T-cell (primary cell): ENCODE measurements at regions not wholly inside any gene's neighbourhood (a gene's known extent, or its start where the extent isn't known, plus 50 kb on each side); places are given as distances from the start of the nearest gene placed in this dataset.

Experiments used
- ATAC-seq, 4 experiments: fragments of 200-7000 bp in 3 of 4; fragments of 150-1000 bp in 1 of 4; cut with Tn5 transposase; replicated peaks in 1 of 4; 1 replicate in 3 of 4; 2 replicates in 1 of 4; pipeline ENCODE4 v1.10.0; 2021; ENCODE audit warnings: moderate library complexity in 3 of 4, mild to moderate bottlenecking in 2 of 4, moderate number of reproducible peaks in 1 of 4
- CTCF ChIA-PET, 2 donors: fragments of 300-600 bp; sonication (Branson Sonifier 250); formaldehyde crosslinking; loops; one replicate each; lab custom pipeline; 2022; ENCODE audit warnings: antibody characterized with exemption in 2 of 2; lab: Charles Lee
- POLR2A ChIA-PET, 2 donors: fragments of 300-600 bp; sonication (Branson Sonifier 250); formaldehyde crosslinking; loops; one replicate each; lab custom pipeline; 2022; ENCODE audit warnings: antibody characterized with exemption in 2 of 2; lab: Charles Lee
- DNase-seq, 35 experiments: peaks; one replicate each; pipeline versions ENCODE4 v3.0.0 to v3.0.0-alpha.2; 2013 to 2023
- H3K27ac ChIP-seq: one replicate; pipeline ENCODE4 v1.5.1; 2013; ENCODE audit warnings: low read length
- H3K27me3 ChIP-seq, 2 experiments: replicated peaks in 1 of 2; 1 replicate in 1 of 2; 2 replicates in 1 of 2; pipeline versions ENCODE4 v1.6.1 to v1.7.0; 2013; ENCODE audit warnings: low read length in 1 of 2, mixed read lengths in 1 of 2; ENCODE audit not compliant: control insufficient read depth in 2 of 2, insufficient read depth in 2 of 2; ENCODE audit errors: extremely low read depth in 1 of 2
- H3K36me3 ChIP-seq, 2 donors: 1 replicate in 1 of 2; 2 replicates in 1 of 2; pipeline versions ENCODE4 v1.6.1 to v1.7.0; 2013; ENCODE audit warnings: low read length in 1 of 2; ENCODE audit not compliant: control insufficient read depth in 2 of 2, insufficient read depth in 1 of 2; ENCODE audit errors: extremely low read depth in 1 of 2
- H3K4me1 ChIP-seq, 2 experiments: 1 replicate in 1 of 2; 2 replicates in 1 of 2; pipeline versions ENCODE4 v1.6.1 to v1.7.0; 2013; ENCODE audit warnings: low read length in 2 of 2, mixed read lengths in 1 of 2; ENCODE audit not compliant: insufficient read depth in 2 of 2, control insufficient read depth in 1 of 2; ENCODE audit errors: extremely low read depth in 1 of 2
- H3K4me3 ChIP-seq, 2 donors: 1 replicate in 1 of 2; 2 replicates in 1 of 2; pipeline versions ENCODE4 v1.5.1 to v1.7.0; 2013; ENCODE audit warnings: mild to moderate bottlenecking in 2 of 2, low read length in 1 of 2, moderate library complexity in 1 of 2; ENCODE audit not compliant: control insufficient read depth in 1 of 2; ENCODE audit errors: extremely low read depth in 1 of 2
- H3K9me3 ChIP-seq: 2 replicates; pipeline ENCODE4 v1.7.0; 2013
- H3K27ac Mint-ChIP-seq, 2 donors: one replicate each; pipeline ENCODE4 v1.8.0; 2020 to 2021; ENCODE audit warnings: mild to moderate bottlenecking in 2 of 2, mixed read lengths in 2 of 2
- H3K27me3 Mint-ChIP-seq, 2 donors: one replicate each; pipeline ENCODE4 v1.8.0; 2021 to 2022; ENCODE audit warnings: mixed read lengths in 2 of 2
- H3K36me3 Mint-ChIP-seq: one replicate; pipeline ENCODE4 v1.8.0; 2021; ENCODE audit warnings: mixed read lengths
- H3K4me1 Mint-ChIP-seq, 3 donors: one replicate each; pipeline ENCODE4 v1.8.0; 2020 to 2022; ENCODE audit warnings: mixed read lengths in 3 of 3, mild to moderate bottlenecking in 1 of 3
- H3K4me3 Mint-ChIP-seq, 3 donors: one replicate each; pipeline ENCODE4 v1.8.0; 2020 to 2022; ENCODE audit warnings: mild to moderate bottlenecking in 3 of 3, mixed read lengths in 3 of 3, moderate library complexity in 3 of 3
- H3K9me3 Mint-ChIP-seq, 3 donors: one replicate each; pipeline ENCODE4 v1.8.0; 2020 to 2022; ENCODE audit warnings: mixed read lengths in 3 of 3
- WGBS: methylation state at CpG from one replicate; pipeline ENCODE4 v1.1.5; 2013; ENCODE audit warnings: missing lambda C conversion rate; ENCODE audit not compliant: insufficient coverage; 5-methylcytosine and 5-hydroxymethylcytosine counted together

DNA sequence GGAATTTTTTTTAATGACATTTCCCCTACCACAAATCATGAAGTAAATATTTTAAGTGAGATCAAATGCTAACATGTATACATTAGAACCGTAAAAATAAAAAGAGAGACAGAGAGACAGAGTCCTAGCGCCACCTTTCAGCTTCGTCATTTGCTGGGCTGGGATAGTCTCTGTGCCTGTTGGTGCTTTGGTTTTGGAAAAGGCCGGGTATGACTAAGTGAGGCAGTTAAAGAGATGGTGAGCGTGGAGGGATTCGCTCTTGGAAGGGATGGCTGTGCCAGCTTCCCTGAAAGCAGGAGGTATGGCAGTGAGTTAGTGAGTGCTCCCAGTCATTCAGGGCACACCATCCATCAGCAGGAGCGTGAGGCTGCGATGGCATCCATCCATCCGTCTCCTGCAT lies 729.6 kb upstream of the WWC1 start:
- Mint-ChIP-seq H3K4me3 (no peak overlapping the region), H3K27me3 (no peaks in the 10 kb centered on the region), H3K4me1 (no peaks in the 10 kb centered on the region), H3K27ac (no peak overlapping the region), H3K36me3 (no peaks in the 10 kb centered on the region), H3K9me3 (peaks cover 0 to 17% (median 11%) of the 10 kb centered on the region in 3 donors)
- Histone ChIP-seq H3K4me1 (no peaks in the 10 kb centered on the region), H3K4me3 (no peak overlapping the region), H3K9me3 (no peaks in the 10 kb centered on the region), H3K27me3 (no peaks in the 10 kb centered on the region), H3K27ac (no peak overlapping the region), H3K36me3 (no peaks in the 10 kb centered on the region)
- 79% methylated on average over 7 of the region's 9 CpGs for WGBS
- CTCF ChIA-PET = no interaction called here
- POLR2A ChIA-PET = no interaction called here
- no peak for DNase-seq
- no peak for ATAC-seq

- no peaks in the 10 kb centered on the region for H3K4me1 ChIP-seq
- H3K27ac Mint-ChIP-seq = no peak overlapping the region
- ATAC-seq = no peak
- H3K27me3 Mint-ChIP-seq = no peaks in the 10 kb centered on the region
- no peak overlapping the region for H3K4me3 Mint-ChIP-seq
- H3K27me3 ChIP-seq = no peaks in the 10 kb centered on the region
- POLR2A ChIA-PET = no interaction called here
- CTCF ChIA-PET = no interaction called here
- no peak for DNase-seq
- H3K9me3 Mint-ChIP-seq = peaks cover 0 to 17% (median 11%) of the 10 kb centered on the region in 3 donors
- H3K4me1 Mint-ChIP-seq = no peaks in the 10 kb centered on the region
- H3K27ac ChIP-seq = no peak overlapping the region
- no peaks in the 10 kb centered on the region for H3K36me3 Mint-ChIP-seq
- H3K4me3 ChIP-seq = no peak overlapping the region
- H3K36me3 ChIP-seq = no peaks in the 10 kb centered on the region
- no peaks in the 10 kb centered on the region for H3K9me3 ChIP-seq
- WGBS = 92% methylated on average over 1 of the region's 1 CpG
Measured at GRCh38 chr5:167564275-167564674, 727.2 kb upstream of the WWC1 start.

DNA sequence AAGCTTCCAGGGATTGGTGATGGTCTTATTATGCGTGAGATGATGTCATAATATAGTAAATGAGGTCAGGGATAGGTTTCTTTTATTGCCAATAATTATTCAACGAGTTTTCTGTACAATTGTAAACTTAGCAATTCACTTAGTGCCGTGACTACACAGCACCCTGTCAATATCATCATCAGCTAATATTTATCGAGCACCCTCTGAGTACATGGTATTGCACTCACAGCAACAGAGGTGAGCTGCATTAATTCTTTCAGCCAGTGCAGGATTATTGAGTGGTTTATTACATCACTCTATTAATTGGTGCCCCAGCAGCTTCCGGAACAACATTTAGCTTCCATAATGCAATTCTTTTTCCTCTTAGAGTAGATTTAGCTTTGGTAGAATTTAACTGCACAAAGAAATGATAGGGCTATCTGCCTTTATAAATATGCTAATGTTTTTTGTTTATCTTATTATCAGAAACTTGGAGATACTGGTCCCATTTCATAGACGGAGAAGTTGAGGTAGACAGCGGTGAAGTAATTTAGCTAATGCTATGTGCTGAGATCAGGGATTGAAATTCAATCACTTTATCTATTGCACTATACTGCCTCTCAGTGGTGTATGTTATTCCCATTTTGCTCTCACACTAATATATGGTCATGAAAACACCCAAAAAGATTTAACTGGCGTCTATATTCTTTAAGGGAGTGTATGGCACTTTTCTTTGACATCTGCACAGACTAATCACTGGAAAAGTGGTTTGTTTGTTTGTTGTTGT lies 726.1 kb upstream of the WWC1 start:
- Mint-ChIP-seq H3K36me3 (no peaks in the 10 kb centered on the region), H3K4me1 (no peaks in the 10 kb centered on the region)
- ATAC-seq = no peak

GRCh38 chr5:167570431-167570830 lies 721.0 kb upstream of the WWC1 start:
- no peak overlapping the region for H3K4me3 ChIP-seq
- H3K4me1 ChIP-seq = peaks cover 0 to 3% of the 10 kb centered on the region in 2 experiments
- Mint-ChIP-seq H3K27ac (no peak overlapping the region), H3K27me3 (peaks cover 19% of the 10 kb centered on the region in 2 donors), H3K4me1 (peaks cover 6 to 15% (median 8%) of the 10 kb centered on the region in 3 donors), H3K9me3 (no peaks in the 10 kb centered on the region), H3K4me3 (no peak overlapping the region), H3K36me3 (no peaks in the 10 kb centered on the region)
- ATAC-seq (no peak), DNase-seq (no peak)
- no peaks in the 10 kb centered on the region for H3K36me3 ChIP-seq
- CTCF ChIA-PET = no interaction called here
- H3K27me3 ChIP-seq = peaks cover 0 to 3% of the 10 kb centered on the region in 2 experiments
- WGBS = 88% methylated on average over 2 of the region's 5 CpGs
- POLR2A ChIA-PET = no interaction called here
- H3K9me3 ChIP-seq = no peaks in the 10 kb centered on the region
- H3K27ac ChIP-seq = no peak overlapping the region

More for the DNA sequence above, 726.1 kb upstream of the WWC1 start:
- Mint-ChIP-seq H3K4me3 (no peak overlapping the region), H3K27me3 (no peaks in the 10 kb centered on the region), H3K27ac (no peak overlapping the region), H3K9me3 (peaks cover 0 to 14% (median 11%) of the 10 kb centered on the region in 3 donors)
- CTCF ChIA-PET = no interaction called here
- Histone ChIP-seq H3K4me3 (no peak overlapping the region), H3K36me3 (no peaks in the 10 kb centered on the region), H3K27me3 (no peaks in the 10 kb centered on the region), H3K9me3 (no peaks in the 10 kb centered on the region), H3K27ac (no peak overlapping the region), H3K4me1 (no peaks in the 10 kb centered on the region)
- no CpG with 5 or more reads among the region's 8 CpGs for WGBS
- DNase-seq = no peak
- POLR2A ChIA-PET = no interaction called here

GRCh38 chr5:167571824-167572223 lies 719.6 kb upstream of the WWC1 start:
- H3K9me3 Mint-ChIP-seq = no peaks in the 10 kb centered on the region
- DNase-seq (no peak), ATAC-seq (no peak)
- Histone ChIP-seq H3K27me3 (peaks cover 0 to 3% of the 10 kb centered on the region in 2 experiments), H3K4me1 (peaks cover 0 to 3% of the 10 kb centered on the region in 2 experiments), H3K4me3 (no peak overlapping the region), H3K27ac (no peak overlapping the region), H3K36me3 (no peaks in the 10 kb centered on the region), H3K9me3 (no peaks in the 10 kb centered on the region)
- peaks cover 6 to 15% (median 8%) of the 10 kb centered on the region in 3 donors for H3K4me1 Mint-ChIP-seq
- ChIA-PET CTCF (no interaction called here), POLR2A (no interaction called here)
- peaks cover 19 to 21% of the 10 kb centered on the region in 2 donors for H3K27me3 Mint-ChIP-seq
- no peaks in the 10 kb centered on the region for H3K36me3 Mint-ChIP-seq
- WGBS = 50% methylated on average over 2 of the region's 3 CpGs
- no peak overlapping the region for H3K4me3 Mint-ChIP-seq
- H3K27ac Mint-ChIP-seq = no peak overlapping the region

- Histone ChIP-seq H3K27ac (no peak overlapping the region), H3K4me3 (no peak overlapping the region), H3K9me3 (no peaks in the 10 kb centered on the region), H3K27me3 (peaks cover 0 to 3% of the 10 kb centered on the region in 2 experiments), H3K36me3 (no peaks in the 10 kb centered on the region), H3K4me1 (peaks cover 0 to 3% of the 10 kb centered on the region in 2 experiments)
- ChIA-PET CTCF (interaction anchor here in 1 of 2 donors (0.7 kb wide), 1 partner anchor 129 kb away, joined by 13 read pairs; no protein-coding TSS in a partner anchor), POLR2A (no interaction called here)
- H3K27me3 Mint-ChIP-seq = peaks cover 19 to 23% of the 10 kb centered on the region in 2 donors
- WGBS = 5% methylated on average over 16 of the region's 23 CpGs
- no peaks in the 10 kb centered on the region for H3K36me3 Mint-ChIP-seq
- H3K9me3 Mint-ChIP-seq = no peaks in the 10 kb centered on the region
- DNase-seq (no peak), ATAC-seq (no peak)
- H3K4me1 Mint-ChIP-seq = peaks cover 6 to 15% (median 8%) of the 10 kb centered on the region in 3 donors
- peak overlapping the region in 1 of 3 donors; percentile 28 for H3K4me3 Mint-ChIP-seq
- H3K27ac Mint-ChIP-seq = no peak overlapping the region
Measured at GRCh38 chr5:167573370-167574127, 717.9 kb upstream of the WWC1 start.
